Sciatic nerve (tissue), 2 donors: ENCODE measurements at regions not wholly inside any gene's neighbourhood (a gene's known extent, or its start where the extent isn't known, plus 50 kb on each side); places are given as distances from the start of the nearest gene placed in this dataset.
"Not testable (repeated sequence)": the region's sequence is repeated elsewhere in the genome, so short reads cannot be mapped to it uniquely, and the experiment has no call there.

Source experiments
- ATAC-seq: fragments of 200-7000 bp; cut with Tn5 transposase; one replicate; pipeline ENCODE4 v1.9.1; 2020; ENCODE audit warnings: mild to moderate bottlenecking, moderate library complexity
- DNase-seq: peaks from one replicate; pipeline ENCODE4 v3.0.0-alpha.2; 2020; ENCODE audit warnings: low spot score
- intact Hi-C: fragments of 100-400 bp; cut with DNase I; formaldehyde crosslinking; loops from one replicate; pipeline ENCODE4 v1.14.2; 2022
- donor health status: DM: no; HTN: no; CAD: no.
- donor health status: DM: no; HTN: no; CAD: no.

- no peak for ATAC-seq
- intact Hi-C loops: no loop called here
Measured at GRCh38 chr7:109901926-109902325, 1189.0 kb upstream of the LRRN3 start.

DNA sequence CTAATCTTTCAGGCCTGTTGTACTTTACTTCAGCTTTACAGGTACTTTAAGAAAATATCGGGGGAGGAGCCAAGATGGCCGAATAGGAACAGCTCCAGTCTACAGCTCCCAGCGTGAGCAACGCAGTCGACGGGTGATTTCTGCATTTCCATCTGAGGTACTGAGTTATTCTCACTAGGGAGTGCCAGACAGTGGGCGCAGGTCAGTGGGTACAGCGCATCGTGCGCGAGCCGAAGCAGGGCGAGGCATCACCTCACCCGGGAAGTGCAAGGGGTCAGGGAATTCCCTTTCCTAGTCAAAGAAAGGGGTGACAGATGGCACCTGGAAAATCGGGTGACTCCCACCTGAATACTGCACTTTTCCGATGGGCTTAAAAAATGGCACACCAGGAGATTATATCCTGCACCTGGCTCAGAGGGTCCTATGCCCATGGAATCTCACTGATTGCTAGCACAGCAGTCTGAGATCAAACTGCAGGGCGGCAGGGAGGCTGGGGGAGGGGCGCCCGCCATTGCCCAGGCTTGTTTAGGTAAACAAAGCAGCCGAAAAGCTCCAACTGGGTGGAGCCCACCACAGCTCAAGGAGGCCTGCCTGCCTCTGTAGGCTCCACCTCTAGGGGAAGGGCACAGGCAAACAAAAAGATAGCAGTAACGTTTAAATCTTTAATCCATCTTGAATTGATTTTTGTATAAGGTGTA is 1185.4 kb upstream of the LRRN3 start:
- intact Hi-C loops, ATAC-seq, DNase-seq: not testable (repeated sequence)

More at GRCh38 chr7:109901926-109902325, 1189.0 kb upstream of the LRRN3 start:
- no peak for DNase-seq

DNA sequence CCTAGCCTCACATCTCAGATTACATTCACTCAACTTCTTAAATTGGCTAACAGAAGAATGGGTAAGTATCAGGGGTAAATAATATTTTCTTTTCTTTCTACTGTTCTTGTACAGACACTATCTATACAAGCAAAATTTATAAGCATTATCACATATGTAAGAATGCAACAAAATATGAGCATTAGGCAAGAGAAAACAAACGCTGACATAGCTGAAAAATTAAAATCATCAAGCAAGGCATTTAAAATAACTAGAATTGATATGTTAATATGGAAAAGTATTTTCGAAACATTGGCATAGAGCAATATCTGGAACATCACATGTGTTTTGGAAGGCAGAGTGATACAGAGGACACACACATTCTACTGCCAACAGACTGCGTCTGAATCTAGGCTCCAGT is 1175.3 kb upstream of the LRRN3 start:
- ATAC-seq (no peak), DNase-seq (no peak)
- intact Hi-C loops: no loop called here

DNA sequence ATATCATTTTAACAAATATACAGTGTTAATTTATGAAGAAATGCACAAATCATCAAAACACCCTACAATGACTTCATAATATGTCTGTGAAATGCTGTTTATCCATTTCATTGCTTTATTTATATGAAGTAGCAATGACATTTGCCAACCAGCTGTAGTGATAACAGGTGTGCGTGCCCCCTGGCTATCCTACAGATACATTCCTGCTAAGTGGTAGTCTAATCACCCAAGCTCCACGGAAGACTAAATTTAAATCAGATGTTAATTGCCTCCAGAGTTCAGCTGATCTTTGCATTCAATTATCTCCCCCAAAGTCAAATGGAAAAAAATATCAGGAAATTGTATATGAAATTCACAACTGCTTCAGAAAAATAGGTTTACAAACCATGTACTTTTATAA is 1164.2 kb upstream of the LRRN3 start:
- DNase-seq (no peak), ATAC-seq (no peak)
- intact Hi-C loops: no loop called here

GRCh38 chr7:109930049-109930448 is 1160.9 kb upstream of the LRRN3 start:
- intact Hi-C loops: no loop called here
- DNase-seq (no peak), ATAC-seq (no peak)

DNA sequence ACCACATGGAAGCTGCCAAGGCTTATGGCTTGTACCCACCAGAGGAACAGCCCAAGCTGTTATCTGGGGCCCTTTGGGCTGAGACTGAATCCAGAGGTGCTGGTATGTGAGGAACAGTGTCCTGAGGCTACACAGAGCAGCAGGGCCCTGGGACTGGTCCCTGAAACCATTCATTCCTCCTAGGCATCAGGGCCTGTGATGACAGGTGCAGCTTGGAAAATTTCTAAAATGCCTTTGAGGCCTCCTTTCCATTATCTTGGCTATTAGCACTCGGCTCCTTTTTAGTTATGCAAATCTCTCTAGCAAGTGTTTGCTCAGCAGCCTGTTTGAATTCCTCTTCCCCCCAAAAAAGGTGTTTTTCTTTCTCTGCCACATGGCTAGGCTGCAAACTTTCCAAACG is 1151.7 kb upstream of the LRRN3 start:
- ATAC-seq (no peak), DNase-seq (no peak)
- intact Hi-C loops: no loop called here

GRCh38 chr7:109945820-109946518 is 1145.0 kb upstream of the LRRN3 start:
- no peak for ATAC-seq
- intact Hi-C loops: no loop called here

GRCh38 chr7:109950256-109950655 is 1140.7 kb upstream of the LRRN3 start:
- no peak for DNase-seq
- no peak for ATAC-seq
- intact Hi-C loops: no loop called here

More at GRCh38 chr7:109945820-109946518, 1145.0 kb upstream of the LRRN3 start:
- no peak for DNase-seq

DNA sequence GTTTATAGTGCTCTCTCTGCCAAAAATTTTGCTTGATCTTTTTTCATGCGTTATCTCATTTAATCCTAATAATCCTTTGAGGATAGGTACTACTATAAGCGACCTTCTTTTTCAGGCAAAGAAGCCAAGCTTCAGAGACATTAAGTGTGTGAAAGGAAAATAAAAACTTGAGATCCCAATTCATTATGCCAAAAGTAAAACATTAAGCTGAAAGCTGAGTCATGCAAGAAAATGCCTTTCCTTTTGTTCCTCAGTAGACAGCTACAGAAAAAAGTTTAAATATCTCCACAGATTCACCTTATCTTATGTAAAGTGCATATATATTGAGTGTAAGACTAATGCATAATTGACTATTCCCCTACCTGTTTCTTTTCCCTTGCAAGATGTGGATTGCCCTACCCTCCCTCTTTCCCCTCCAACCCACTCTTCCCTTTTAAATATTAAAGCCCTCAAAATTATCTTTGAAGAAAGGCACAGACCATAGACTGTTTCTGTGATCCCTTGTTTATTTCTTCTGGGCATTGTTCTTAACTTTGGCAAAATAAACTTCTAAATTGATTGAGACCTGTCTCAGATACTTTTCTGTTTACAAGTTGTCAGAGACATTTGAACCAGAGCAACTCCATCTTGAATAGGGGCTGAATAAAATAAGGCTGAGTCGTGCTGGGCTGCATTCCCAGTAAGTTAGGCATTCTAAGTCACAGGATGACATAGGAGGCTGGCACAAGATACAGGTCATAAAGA is 1139.9 kb upstream of the LRRN3 start:
- intact Hi-C loops: no loop called here
- ATAC-seq (no peak), DNase-seq (no peak)

- intact Hi-C loops: no loop called here
Measured at GRCh38 chr7:109951565-109951928, 1139.4 kb upstream of the LRRN3 start.

DNA sequence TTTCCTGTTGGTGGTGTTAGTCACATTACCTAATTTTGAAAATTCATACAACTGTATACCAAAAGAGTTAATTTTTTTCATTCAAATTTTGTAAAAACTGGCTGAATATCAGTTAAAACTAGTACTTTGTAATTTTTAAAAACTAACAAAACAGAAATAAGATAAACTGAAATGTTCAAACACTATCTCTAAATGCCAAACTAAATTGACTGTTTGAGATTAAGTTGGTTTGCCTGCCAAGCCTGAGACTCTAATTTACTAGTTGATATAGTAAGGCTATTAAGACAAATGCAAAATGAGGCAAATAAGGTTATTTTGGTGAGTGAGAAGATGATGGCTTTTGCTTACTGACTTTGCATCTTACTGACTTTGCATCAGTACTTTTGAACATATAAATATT is 1134.9 kb upstream of the LRRN3 start:
- DNase-seq: no peak
- ATAC-seq: no peak
- intact Hi-C loops: no loop called here

More at GRCh38 chr7:109951565-109951928, 1139.4 kb upstream of the LRRN3 start:
- ATAC-seq: no peak
- no peak for DNase-seq

GRCh38 chr7:109956916-109957315 is 1134.0 kb upstream of the LRRN3 start:
- ATAC-seq (no peak), DNase-seq (no peak)
- intact Hi-C loops: no loop called here

DNA sequence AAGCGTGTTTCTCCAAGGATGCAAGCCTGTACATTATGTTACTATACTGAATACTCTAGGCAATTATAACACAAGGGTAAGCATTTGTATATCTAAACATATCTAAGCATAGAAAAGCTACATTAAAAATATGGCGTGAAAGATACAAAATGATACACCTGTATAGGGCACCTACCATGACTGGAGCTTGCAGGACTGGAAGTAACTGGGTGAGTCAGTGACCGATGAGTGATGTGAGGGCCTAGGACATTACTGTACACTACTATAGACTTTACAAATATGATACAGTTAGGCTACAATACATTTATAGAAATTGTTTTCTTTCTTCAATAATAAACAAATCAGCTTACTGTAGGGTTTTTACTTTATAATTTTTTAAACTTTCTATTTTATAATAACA is 1127.2 kb upstream of the LRRN3 start:
- intact Hi-C loops: no loop called here
- DNase-seq (no peak), ATAC-seq (no peak)

DNA sequence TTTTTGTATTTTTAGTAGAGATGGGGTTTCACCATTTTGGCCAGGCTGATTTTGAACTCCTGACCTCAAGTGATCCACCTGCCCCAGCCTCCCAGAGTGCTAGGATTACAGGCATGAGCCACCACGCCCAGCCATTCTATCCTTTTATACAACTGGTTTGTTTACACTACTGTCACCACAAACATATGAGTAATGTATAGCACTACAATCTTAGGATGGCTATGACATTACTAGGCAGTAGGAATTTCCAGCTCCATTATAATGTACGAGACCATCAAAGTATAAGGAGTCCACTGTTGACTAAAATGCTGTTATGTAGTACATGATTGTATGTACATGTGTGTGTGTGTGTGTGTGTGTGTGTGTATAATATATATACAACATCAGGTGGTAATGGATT is 1126.1 kb upstream of the LRRN3 start:
- intact Hi-C loops: no loop called here
- ATAC-seq (no peak), DNase-seq (no peak)

- intact Hi-C loops: no loop called here
- DNase-seq (no peak), ATAC-seq (no peak)
Measured at GRCh38 chr7:109967406-109967805, 1123.5 kb upstream of the LRRN3 start.

GRCh38 chr7:109983618-109984017 is 1107.3 kb upstream of the LRRN3 start:
- no peak for ATAC-seq
- intact Hi-C loops: no loop called here
- DNase-seq: no peak

DNA sequence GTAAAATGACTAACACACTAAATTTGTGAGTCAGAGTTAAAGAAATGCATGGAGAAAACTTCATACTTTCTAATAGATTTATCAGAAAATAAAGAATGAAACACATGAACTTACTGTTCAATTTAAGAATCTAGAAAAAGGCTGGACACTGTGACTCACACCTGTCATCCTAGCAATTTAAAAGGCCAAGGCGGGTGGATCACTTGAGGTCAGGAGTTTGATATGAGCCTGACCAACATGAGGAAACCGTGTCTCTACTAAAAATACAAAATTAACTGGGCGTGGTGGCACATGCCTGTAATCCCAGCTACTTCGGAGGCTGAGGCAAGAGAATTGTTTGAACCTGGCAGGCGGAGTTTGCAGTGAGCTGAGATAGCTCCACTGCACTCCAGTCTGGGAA is 1106.2 kb upstream of the LRRN3 start:
- DNase-seq: no peak
- ATAC-seq: no peak
- intact Hi-C loops: no loop called here

- no peak for DNase-seq
- intact Hi-C loops: no loop called here
- ATAC-seq: no peak
Measured at GRCh38 chr7:109986701-109987100, 1104.2 kb upstream of the LRRN3 start.

DNA sequence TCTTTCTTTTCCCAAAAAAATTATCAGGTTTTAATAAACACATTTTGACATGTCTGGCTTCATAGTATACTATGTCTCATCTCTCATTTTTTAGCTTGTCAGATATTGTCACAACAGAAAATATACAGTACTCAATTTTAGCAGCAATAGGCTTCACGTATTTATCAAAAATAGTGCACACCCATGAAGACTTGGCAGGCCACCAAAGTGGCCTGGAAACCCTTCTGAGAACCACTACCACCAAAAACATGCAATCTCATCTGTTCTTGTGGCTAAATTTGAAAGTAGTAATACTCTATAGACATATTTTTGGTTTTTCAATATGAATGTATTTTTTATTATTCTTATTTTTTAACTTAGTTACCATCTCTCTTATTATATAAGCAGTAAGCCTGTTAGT is 1094.5 kb upstream of the LRRN3 start:
- ATAC-seq (no peak), DNase-seq (no peak)
- intact Hi-C loops: no loop called here

- DNase-seq (no peak), ATAC-seq (no peak)
- intact Hi-C loops: no loop called here
Measured at GRCh38 chr7:109996927-109997326, 1094.0 kb upstream of the LRRN3 start.
